H1 (cell line): ENCODE measurements at regions not wholly inside any gene's neighbourhood (a gene's known extent, or its start where the extent isn't known, plus 50 kb on each side); places are given as distances from the start of the nearest gene placed in this dataset.

Experiments
- CTCF ChIA-PET: fragments of 300-600 bp; sonication (Branson Sonifier 250); formaldehyde crosslinking; loops from one replicate; lab custom pipeline; 2021; ENCODE audit not compliant: partially characterized antibody; lab: Charles Lee
- POLR2A ChIA-PET: fragments of 300-600 bp; sonication (Branson Sonifier 250); formaldehyde crosslinking; loops from one replicate; lab custom pipeline; 2021; ENCODE audit warnings: inconsistent platforms; ENCODE audit not compliant: partially characterized antibody; lab: Charles Lee
- DNase-seq, 2 experiments: peaks; one replicate each; pipeline versions ENCODE4 v3.0.0 to v3.0.0-alpha.2; 2010 to 2022; ENCODE audit warnings: low spot score in 2 of 2, low read depth in 1 of 2, mixed read lengths in 1 of 2
- FAIRE-seq: peaks from 2 replicates; lab custom pipeline; 2011; peaks lifted over from hg19 to GRCh38; lab: Jason Lieb, UNC
- H2AFZ ChIP-seq: 2 replicates; pipeline ENCODE4 v1.8.1; 2012; ENCODE audit warnings: low read length, inconsistent platforms
- H2AK5ac ChIP-seq: 2 replicates; pipeline ENCODE4 v1.6.1; 2013; ENCODE audit warnings: low read depth, low read length
- H2BK120ac ChIP-seq: replicated peaks from 2 replicates; pipeline ENCODE3; 2013; ENCODE audit warnings: low read depth, low read length, inconsistent platforms
- H2BK12ac ChIP-seq: 2 replicates; pipeline ENCODE4 v1.6.1; 2013; ENCODE audit warnings: low read depth, low read length
- H2BK15ac ChIP-seq: 2 replicates; pipeline ENCODE4 v1.6.1; 2013; ENCODE audit warnings: low read length
- H2BK20ac ChIP-seq: 2 replicates; pipeline ENCODE4 v1.6.1; 2013; ENCODE audit warnings: low read length
- H2BK5ac ChIP-seq: 2 replicates; pipeline ENCODE4 v1.6.1; 2013; ENCODE audit warnings: low read depth, low read length
- H3K14ac ChIP-seq: 2 replicates; pipeline ENCODE4 v1.6.1; 2013; ENCODE audit warnings: inconsistent platforms; ENCODE audit not compliant: insufficient read length
- H3K18ac ChIP-seq: 2 replicates; pipeline ENCODE4 v1.6.1; 2013; ENCODE audit warnings: low read length; ENCODE audit errors: extremely low read depth
- H3K23ac ChIP-seq: 2 replicates; pipeline ENCODE4 v1.6.1; 2013; ENCODE audit warnings: inconsistent platforms; ENCODE audit not compliant: insufficient read length
- H3K23me2 ChIP-seq: 2 replicates; pipeline ENCODE4 v1.6.1; 2013; ENCODE audit warnings: low read depth, low read length
- H3K27ac ChIP-seq: 2 replicates; pipeline ENCODE4 v1.6.1; 2011; ENCODE audit warnings: low read depth, low read length, inconsistent platforms
- H3K27me3 ChIP-seq, 4 experiments: replicated peaks in 1 of 4; 1 replicate in 1 of 4; 2 replicates in 3 of 4; pipeline versions ENCODE4 v1.6.1 to v1.8.1; 2011 to 2013; ENCODE audit warnings: low read length in 3 of 4, mild to moderate bottlenecking in 3 of 4, inconsistent platforms in 2 of 4, mixed read lengths in 2 of 4, moderate library complexity in 1 of 4; ENCODE audit not compliant: control insufficient read depth in 3 of 4, insufficient read depth in 3 of 4; ENCODE audit errors: extremely low read depth in 1 of 4
- H3K36me3 ChIP-seq, 4 experiments: 2 replicates each; pipeline versions ENCODE4 v1.6.1 to v1.8.1; 2011 to 2013; ENCODE audit warnings: mild to moderate bottlenecking in 4 of 4, low read length in 3 of 4, moderate library complexity in 2 of 4, control low read depth in 1 of 4, inconsistent platforms in 1 of 4; ENCODE audit not compliant: insufficient read depth in 4 of 4, control insufficient read depth in 2 of 4
- H3K4ac ChIP-seq: replicated peaks from 2 replicates; pipeline ENCODE3; 2013; ENCODE audit warnings: low read length, low read depth, mixed read lengths, inconsistent platforms; ENCODE audit not compliant: insufficient read length
- H3K4me1 ChIP-seq, 4 experiments: replicated peaks in 1 of 4; 1 replicate in 1 of 4; 2 replicates in 3 of 4; pipeline versions ENCODE4 v1.6.1 to v1.8.1; 2011 to 2013; ENCODE audit warnings: low read length in 3 of 4, inconsistent platforms in 2 of 4, mixed read lengths in 1 of 4; ENCODE audit not compliant: insufficient read depth in 4 of 4, control insufficient read depth in 3 of 4
- H3K4me2 ChIP-seq, 2 experiments: 2 replicates each; pipeline versions ENCODE4 v1.6.1 to v1.8.1; 2011 to 2013; ENCODE audit warnings: low read depth in 2 of 2, low read length in 2 of 2, control low read depth in 1 of 2, inconsistent platforms in 1 of 2, mild to moderate bottlenecking in 1 of 2; ENCODE audit not compliant: insufficient read depth in 1 of 2
- H3K4me3 ChIP-seq, 4 experiments: fragments of 200-600, 300-600 bp in 1 of 4; sonication (generic), shearing (Covaris generic), sonication (Bioruptor Twin) in 1 of 4; 2 replicates each; pipeline versions ENCODE4 v1.5.1 to v1.8.1; 2011 to 2016; ENCODE audit warnings: low read length in 4 of 4, low read depth in 3 of 4, control low read depth in 2 of 4, inconsistent platforms in 2 of 4, mild to moderate bottlenecking in 2 of 4, mixed read lengths in 1 of 4, moderate library complexity in 1 of 4; ENCODE audit not compliant: insufficient read depth in 2 of 4; ENCODE audit errors: extremely low read depth in 1 of 4
- H3K56ac ChIP-seq: replicated peaks from 2 replicates; pipeline ENCODE3; 2013; ENCODE audit warnings: low read depth, mild to moderate bottlenecking, mixed read lengths, low read length, inconsistent platforms; ENCODE audit not compliant: insufficient read length
- H3K79me1 ChIP-seq: 2 replicates; pipeline ENCODE4 v1.6.1; 2013; ENCODE audit warnings: low read depth, low read length, control low read depth
- H3K79me2 ChIP-seq, 2 experiments: 2 replicates each; pipeline versions ENCODE4 v1.6.1 to v1.8.1; 2012 to 2013; ENCODE audit warnings: low read length in 2 of 2, mild to moderate bottlenecking in 2 of 2, inconsistent platforms in 1 of 2; ENCODE audit not compliant: insufficient read depth in 2 of 2, control insufficient read depth in 1 of 2
- H3K9ac ChIP-seq, 4 experiments: replicated peaks in 1 of 4; 1 replicate in 1 of 4; 2 replicates in 3 of 4; pipeline versions ENCODE4 v1.6.1 to v1.8.1; 2011 to 2013; ENCODE audit warnings: low read depth in 3 of 4, low read length in 3 of 4, control low read depth in 2 of 4, mild to moderate bottlenecking in 2 of 4, moderate library complexity in 2 of 4, inconsistent platforms in 1 of 4; ENCODE audit errors: extremely low read depth in 1 of 4
- H3K9me3 ChIP-seq, 2 experiments: 2 replicates each; pipeline versions ENCODE4 v1.6.1 to v1.8.1; 2012 to 2013; ENCODE audit warnings: mild to moderate bottlenecking in 2 of 2, moderate library complexity in 2 of 2, control low read depth in 1 of 2, inconsistent platforms in 1 of 2, low read depth in 1 of 2, low read length in 1 of 2, mixed read lengths in 1 of 2; ENCODE audit not compliant: insufficient read depth in 2 of 2
- H4K20me1 ChIP-seq, 2 experiments: replicated peaks in 1 of 2; 2 replicates each; pipeline versions ENCODE3 to v1.8.1; 2011 to 2013; ENCODE audit warnings: inconsistent platforms in 2 of 2, low read length in 2 of 2, mild to moderate bottlenecking in 1 of 2; ENCODE audit not compliant: insufficient read depth in 2 of 2, control insufficient read depth in 1 of 2
- H4K5ac ChIP-seq: 2 replicates; pipeline ENCODE4 v1.6.1; 2013; ENCODE audit warnings: low read length, low read depth, mixed read lengths, inconsistent platforms; ENCODE audit not compliant: insufficient read length
- H4K8ac ChIP-seq: 2 replicates; pipeline ENCODE4 v1.8.0; 2013; ENCODE audit warnings: mild to moderate bottlenecking, moderate library complexity, low read length, inconsistent platforms; ENCODE audit not compliant: insufficient read depth; ENCODE audit errors: extremely low read depth
- H4K91ac ChIP-seq: replicated peaks from 2 replicates; pipeline ENCODE3; 2013; ENCODE audit warnings: low read length, mixed read lengths, inconsistent platforms; ENCODE audit not compliant: insufficient read length
- CHD2 ChIP-seq: IDR thresholded peaks from 2 replicates; pipeline ENCODE4 v1.6.1; 2012; ENCODE audit warnings: low read length, improper control_type of control experiment
- FOSL1 ChIP-seq: IDR thresholded peaks from 2 replicates; pipeline ENCODE4 v1.6.1; 2011; ENCODE audit warnings: mild to moderate bottlenecking, low read depth, low read length, moderate library complexity; ENCODE audit not compliant: insufficient read depth
- KDM1A ChIP-seq: fragments of 200-600, 300-600 bp; sonication (generic); IDR thresholded peaks from 2 replicates; pipeline ENCODE4 v1.7.1; 2016; ENCODE audit warnings: mild to moderate bottlenecking, low read length, borderline replicate concordance
- POU5F1 ChIP-seq: IDR thresholded peaks from 2 replicates; pipeline ENCODE4 v1.6.1; 2011; ENCODE audit warnings: low read depth, mild to moderate bottlenecking, low read length, moderate library complexity
- SAP30 ChIP-seq: fragments of 300-600 bp; sonication (generic); IDR thresholded peaks from 2 replicates; pipeline ENCODE4 v1.7.1; 2012; ENCODE audit warnings: low read length, moderate library complexity, mild to moderate bottlenecking, inconsistent platforms; ENCODE audit not compliant: insufficient read depth, insufficient replicate concordance
- USF2 ChIP-seq: IDR thresholded peaks from 2 replicates; pipeline ENCODE4 v1.6.1; 2011; ENCODE audit warnings: low read length, improper control_type of control experiment
- WGBS, 2 experiments: shearing (Covaris generic) in 1 of 2; methylation state at CpG; one replicate each; pipeline versions ENCODE4 v1.1.6 to v1.1.7; 2013 to 2015; ENCODE audit warnings: low lambda C conversion rate in 2 of 2, mixed read lengths in 2 of 2, inconsistent platforms in 1 of 2, low coverage in 1 of 2, missing lambda C conversion rate in 1 of 2; ENCODE audit not compliant: insufficient replicate concordance in 2 of 2, insufficient coverage in 1 of 2, insufficient read length in 1 of 2; ENCODE audit errors: extremely low coverage in 1 of 2, missing lambda C conversion rate in 1 of 2; 5-methylcytosine and 5-hydroxymethylcytosine counted together

GRCh38 chr1:14236097-14236496 lies 362.4 kb upstream of the KAZN start:
- Histone ChIP-seq H2AFZ (no peak overlapping the region), H4K91ac (no peak overlapping the region), H3K9me3 (0 out of 4 replicates have a peak, but pooled peaks cover 0 to 4% of the 10 kb centered on the region in 2 experiments), H2BK15ac (no peak overlapping the region), H3K79me2 (no peaks in the 10 kb centered on the region), H3K4me2 (no peak overlapping the region), H4K8ac (no peak overlapping the region; the same call in 1 of the 2 replicates), H2AK5ac (no peak overlapping the region), H2BK120ac (no peak overlapping the region), H3K4ac (no peak overlapping the region), H3K14ac (no peak overlapping the region), H3K9ac (no peak overlapping the region), H4K5ac (no peak overlapping the region), H2BK20ac (no peak overlapping the region), H3K56ac (no peak overlapping the region), H3K79me1 (no peaks in the 10 kb centered on the region), H2BK5ac (no peak overlapping the region), H3K4me3 (no peak overlapping the region), H3K23me2 (no peaks in the 10 kb centered on the region; the same call in 1 of the 2 replicates), H3K18ac (no peak overlapping the region), H2BK12ac (no peak overlapping the region), H3K27ac (no peak overlapping the region), H3K23ac (no peak overlapping the region), H3K27me3 (no peaks in the 10 kb centered on the region), H3K4me1 (peaks cover 0 to 3% (median 0%) of the 10 kb centered on the region in 4 experiments; a peak in 2 of 7 replicates), H3K36me3 (no peaks in the 10 kb centered on the region), H4K20me1 (no peaks in the 10 kb centered on the region)
- FAIRE-seq (no peak), DNase-seq (no peak)
- WGBS, 2 experiments = 74% methylated on average over 2 of the region's 2 CpGs; no CpG with 5 or more reads in 1 of the 2 experiments
- ChIA-PET POLR2A (no interaction called here), CTCF (interaction anchor here (0.7 to 0.8 kb wide), 2 partner anchors 73 to 123 kb away, joined by 3 read pairs; no protein-coding TSS in a partner anchor)
- no peak for TF ChIP-seq USF2
- no peak for TF ChIP-seq CHD2
- no peak for TF ChIP-seq POU5F1
- TF ChIP-seq SAP30 = no peak
- TF ChIP-seq FOSL1 = no peak
- no peak for TF ChIP-seq KDM1A
